H1 (cell line): ENCODE measurements at regions not wholly inside any gene's neighbourhood (a gene's known extent, or its start where the extent isn't known, plus 50 kb on each side); places are given as distances from the start of the nearest gene placed in this dataset.
A peak's percentile ranks its signal among the peaks of the same experiment; 100 is the strongest.

ENCODE experiments used
- CTCF ChIA-PET: fragments of 300-600 bp; sonication (Branson Sonifier 250); formaldehyde crosslinking; loops from one replicate; lab custom pipeline; 2021; ENCODE audit not compliant: partially characterized antibody; lab: Charles Lee
- POLR2A ChIA-PET: fragments of 300-600 bp; sonication (Branson Sonifier 250); formaldehyde crosslinking; loops from one replicate; lab custom pipeline; 2021; ENCODE audit warnings: inconsistent platforms; ENCODE audit not compliant: partially characterized antibody; lab: Charles Lee
- DNase-seq, 2 experiments: peaks; one replicate each; pipeline versions ENCODE4 v3.0.0 to v3.0.0-alpha.2; 2010 to 2022; ENCODE audit warnings: low spot score in 2 of 2, low read depth in 1 of 2, mixed read lengths in 1 of 2
- FAIRE-seq: peaks from 2 replicates; lab custom pipeline; 2011; peaks lifted over from hg19 to GRCh38; lab: Jason Lieb, UNC
- H2AFZ ChIP-seq: 2 replicates; pipeline ENCODE4 v1.8.1; 2012; ENCODE audit warnings: low read length, inconsistent platforms
- H2AK5ac ChIP-seq: 2 replicates; pipeline ENCODE4 v1.6.1; 2013; ENCODE audit warnings: low read depth, low read length
- H2BK120ac ChIP-seq: replicated peaks from 2 replicates; pipeline ENCODE3; 2013; ENCODE audit warnings: low read depth, low read length, inconsistent platforms
- H2BK12ac ChIP-seq: 2 replicates; pipeline ENCODE4 v1.6.1; 2013; ENCODE audit warnings: low read depth, low read length
- H2BK15ac ChIP-seq: 2 replicates; pipeline ENCODE4 v1.6.1; 2013; ENCODE audit warnings: low read length
- H2BK20ac ChIP-seq: 2 replicates; pipeline ENCODE4 v1.6.1; 2013; ENCODE audit warnings: low read length
- H2BK5ac ChIP-seq: 2 replicates; pipeline ENCODE4 v1.6.1; 2013; ENCODE audit warnings: low read depth, low read length
- H3K14ac ChIP-seq: 2 replicates; pipeline ENCODE4 v1.6.1; 2013; ENCODE audit warnings: inconsistent platforms; ENCODE audit not compliant: insufficient read length
- H3K18ac ChIP-seq: 2 replicates; pipeline ENCODE4 v1.6.1; 2013; ENCODE audit warnings: low read length; ENCODE audit errors: extremely low read depth
- H3K23ac ChIP-seq: 2 replicates; pipeline ENCODE4 v1.6.1; 2013; ENCODE audit warnings: inconsistent platforms; ENCODE audit not compliant: insufficient read length
- H3K23me2 ChIP-seq: 2 replicates; pipeline ENCODE4 v1.6.1; 2013; ENCODE audit warnings: low read depth, low read length
- H3K27ac ChIP-seq: 2 replicates; pipeline ENCODE4 v1.6.1; 2011; ENCODE audit warnings: low read depth, low read length, inconsistent platforms
- H3K27me3 ChIP-seq, 4 experiments: replicated peaks in 1 of 4; 1 replicate in 1 of 4; 2 replicates in 3 of 4; pipeline versions ENCODE4 v1.6.1 to v1.8.1; 2011 to 2013; ENCODE audit warnings: low read length in 3 of 4, mild to moderate bottlenecking in 3 of 4, inconsistent platforms in 2 of 4, mixed read lengths in 2 of 4, moderate library complexity in 1 of 4; ENCODE audit not compliant: control insufficient read depth in 3 of 4, insufficient read depth in 3 of 4; ENCODE audit errors: extremely low read depth in 1 of 4
- H3K36me3 ChIP-seq, 4 experiments: 2 replicates each; pipeline versions ENCODE4 v1.6.1 to v1.8.1; 2011 to 2013; ENCODE audit warnings: mild to moderate bottlenecking in 4 of 4, low read length in 3 of 4, moderate library complexity in 2 of 4, control low read depth in 1 of 4, inconsistent platforms in 1 of 4; ENCODE audit not compliant: insufficient read depth in 4 of 4, control insufficient read depth in 2 of 4
- H3K4ac ChIP-seq: replicated peaks from 2 replicates; pipeline ENCODE3; 2013; ENCODE audit warnings: low read length, low read depth, mixed read lengths, inconsistent platforms; ENCODE audit not compliant: insufficient read length
- H3K4me1 ChIP-seq, 4 experiments: replicated peaks in 1 of 4; 1 replicate in 1 of 4; 2 replicates in 3 of 4; pipeline versions ENCODE4 v1.6.1 to v1.8.1; 2011 to 2013; ENCODE audit warnings: low read length in 3 of 4, inconsistent platforms in 2 of 4, mixed read lengths in 1 of 4; ENCODE audit not compliant: insufficient read depth in 4 of 4, control insufficient read depth in 3 of 4
- H3K4me2 ChIP-seq, 2 experiments: 2 replicates each; pipeline versions ENCODE4 v1.6.1 to v1.8.1; 2011 to 2013; ENCODE audit warnings: low read depth in 2 of 2, low read length in 2 of 2, control low read depth in 1 of 2, inconsistent platforms in 1 of 2, mild to moderate bottlenecking in 1 of 2; ENCODE audit not compliant: insufficient read depth in 1 of 2
- H3K4me3 ChIP-seq, 4 experiments: fragments of 200-600, 300-600 bp in 1 of 4; sonication (generic), shearing (Covaris generic), sonication (Bioruptor Twin) in 1 of 4; 2 replicates each; pipeline versions ENCODE4 v1.5.1 to v1.8.1; 2011 to 2016; ENCODE audit warnings: low read length in 4 of 4, low read depth in 3 of 4, control low read depth in 2 of 4, inconsistent platforms in 2 of 4, mild to moderate bottlenecking in 2 of 4, mixed read lengths in 1 of 4, moderate library complexity in 1 of 4; ENCODE audit not compliant: insufficient read depth in 2 of 4; ENCODE audit errors: extremely low read depth in 1 of 4
- H3K56ac ChIP-seq: replicated peaks from 2 replicates; pipeline ENCODE3; 2013; ENCODE audit warnings: low read depth, mild to moderate bottlenecking, mixed read lengths, low read length, inconsistent platforms; ENCODE audit not compliant: insufficient read length
- H3K79me1 ChIP-seq: 2 replicates; pipeline ENCODE4 v1.6.1; 2013; ENCODE audit warnings: low read depth, low read length, control low read depth
- H3K79me2 ChIP-seq, 2 experiments: 2 replicates each; pipeline versions ENCODE4 v1.6.1 to v1.8.1; 2012 to 2013; ENCODE audit warnings: low read length in 2 of 2, mild to moderate bottlenecking in 2 of 2, inconsistent platforms in 1 of 2; ENCODE audit not compliant: insufficient read depth in 2 of 2, control insufficient read depth in 1 of 2
- H3K9ac ChIP-seq, 4 experiments: replicated peaks in 1 of 4; 1 replicate in 1 of 4; 2 replicates in 3 of 4; pipeline versions ENCODE4 v1.6.1 to v1.8.1; 2011 to 2013; ENCODE audit warnings: low read depth in 3 of 4, low read length in 3 of 4, control low read depth in 2 of 4, mild to moderate bottlenecking in 2 of 4, moderate library complexity in 2 of 4, inconsistent platforms in 1 of 4; ENCODE audit errors: extremely low read depth in 1 of 4
- H3K9me3 ChIP-seq, 2 experiments: 2 replicates each; pipeline versions ENCODE4 v1.6.1 to v1.8.1; 2012 to 2013; ENCODE audit warnings: mild to moderate bottlenecking in 2 of 2, moderate library complexity in 2 of 2, control low read depth in 1 of 2, inconsistent platforms in 1 of 2, low read depth in 1 of 2, low read length in 1 of 2, mixed read lengths in 1 of 2; ENCODE audit not compliant: insufficient read depth in 2 of 2
- H4K20me1 ChIP-seq, 2 experiments: replicated peaks in 1 of 2; 2 replicates each; pipeline versions ENCODE3 to v1.8.1; 2011 to 2013; ENCODE audit warnings: inconsistent platforms in 2 of 2, low read length in 2 of 2, mild to moderate bottlenecking in 1 of 2; ENCODE audit not compliant: insufficient read depth in 2 of 2, control insufficient read depth in 1 of 2
- H4K5ac ChIP-seq: 2 replicates; pipeline ENCODE4 v1.6.1; 2013; ENCODE audit warnings: low read length, low read depth, mixed read lengths, inconsistent platforms; ENCODE audit not compliant: insufficient read length
- H4K8ac ChIP-seq: 2 replicates; pipeline ENCODE4 v1.8.0; 2013; ENCODE audit warnings: mild to moderate bottlenecking, moderate library complexity, low read length, inconsistent platforms; ENCODE audit not compliant: insufficient read depth; ENCODE audit errors: extremely low read depth
- H4K91ac ChIP-seq: replicated peaks from 2 replicates; pipeline ENCODE3; 2013; ENCODE audit warnings: low read length, mixed read lengths, inconsistent platforms; ENCODE audit not compliant: insufficient read length
- BACH1 ChIP-seq: IDR thresholded peaks from 2 replicates; pipeline ENCODE4 v1.6.1; 2012; ENCODE audit warnings: low read length, improper control_type of control experiment
- JUN ChIP-seq: IDR thresholded peaks from 2 replicates; pipeline ENCODE4 v1.6.1; 2011; ENCODE audit warnings: low read depth, mild to moderate bottlenecking, improper control_type of control experiment, low read length
- JUND ChIP-seq: IDR thresholded peaks from 2 replicates; pipeline ENCODE4 v1.6.1; 2011; ENCODE audit warnings: mild to moderate bottlenecking, improper control_type of control experiment, low read length
- TCF12 ChIP-seq: IDR thresholded peaks from 2 replicates; pipeline ENCODE4 v1.6.1; 2011; ENCODE audit warnings: low read depth, mild to moderate bottlenecking, low read length

DNA sequence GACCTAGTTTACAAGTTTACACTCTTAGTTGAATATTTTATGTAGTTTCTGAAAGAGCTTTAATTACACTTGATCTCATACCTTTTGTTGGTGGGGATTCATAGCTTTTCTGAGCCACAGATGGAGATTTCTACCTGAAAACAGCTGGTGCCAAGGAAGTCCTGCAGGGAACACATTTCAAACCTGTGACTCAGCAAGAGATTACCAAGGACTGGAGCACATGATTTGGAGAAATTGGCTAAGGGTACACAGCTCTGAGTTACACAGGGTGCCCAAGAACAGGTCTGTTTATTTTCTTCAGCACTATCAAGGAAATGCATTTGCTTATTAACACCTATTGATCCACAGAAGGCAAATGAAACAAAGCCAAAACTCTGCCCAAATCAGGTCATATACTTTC, 691.5 kb downstream of the KCTD8 start:
- no peaks in the 10 kb centered on the region for H3K79me2 ChIP-seq
- H3K27ac ChIP-seq = no peak overlapping the region
- no peak overlapping the region for H2BK15ac ChIP-seq
- no peak overlapping the region for H3K23ac ChIP-seq
- H3K79me1 ChIP-seq = no peaks in the 10 kb centered on the region
- H4K5ac ChIP-seq = no peak overlapping the region
- FAIRE-seq (no peak), DNase-seq (peak in 1 of 2 experiments; percentile 7)
- no peak overlapping the region for H3K4ac ChIP-seq
- H3K9ac ChIP-seq = no peak overlapping the region
- CTCF ChIA-PET = no interaction called here
- POLR2A ChIA-PET = no interaction called here
- no peak overlapping the region for H2AK5ac ChIP-seq
- H3K27me3 ChIP-seq = no peaks in the 10 kb centered on the region
- H2BK20ac ChIP-seq = no peak overlapping the region
- H3K4me3 ChIP-seq = no peak overlapping the region
- no peak overlapping the region for H3K56ac ChIP-seq
- H3K9me3 ChIP-seq = no peaks in the 10 kb centered on the region
- no peak overlapping the region for H2BK5ac ChIP-seq
- H3K14ac ChIP-seq = no peak overlapping the region
- no peak overlapping the region for H3K4me2 ChIP-seq
- H4K91ac ChIP-seq = no peak overlapping the region
- H3K23me2 ChIP-seq = no peaks in the 10 kb centered on the region
- no peak overlapping the region for H4K8ac ChIP-seq
- H3K18ac ChIP-seq = no peak overlapping the region
- no peaks in the 10 kb centered on the region for H3K36me3 ChIP-seq
- TF ChIP-seq BACH1 (peak; percentile 79), TCF12 (no peak), JUN (0 out of 2 replicates have a peak, but pooled peaks have one; percentile 19), JUND (peak; percentile 82)
- peaks cover 0 to 4% (median 1%) of the 10 kb centered on the region in 4 experiments; a peak in 2 of 7 replicates for H3K4me1 ChIP-seq
- no peak overlapping the region for H2BK120ac ChIP-seq
- H2BK12ac ChIP-seq = no peak overlapping the region
- no peaks in the 10 kb centered on the region for H4K20me1 ChIP-seq
- peak overlapping the region; percentile 93 for H2AFZ ChIP-seq
